ENCODE measurements at regions not wholly inside any gene's neighbourhood (a gene's known extent, or its start where the extent isn't known, plus 50 kb on each side); places are given as distances from the start of the nearest gene placed in this dataset.

- Mint-ChIP-seq H3K36me3 (no peaks in the 10 kb centered on the region), H3K27ac (no peak overlapping the region), H3K4me1 (ENCODE audit: unreplicated experiment) (no peaks in the 10 kb centered on the region), H3K9me3 (no peaks in the 10 kb centered on the region), H3K4me3 (no peak overlapping the region), H3K27me3 (no peaks in the 10 kb centered on the region)
- no peak for DNase-seq (ENCODE audit: extremely low spot score, unreplicated experiment)
- TF ChIP-seq CTCF (conservative IDR thresholded peaks at IDR 0.05), result no peak
Observed at GRCh38 chr13:99647596-99647985, 146.3 kb downstream of the TM9SF2 start.

- H3K27me3 Mint-ChIP-seq, result no peaks in the 10 kb centered on the region
- no peak overlapping the region for H3K4me3 Mint-ChIP-seq
- H3K4me1 Mint-ChIP-seq (ENCODE audit: unreplicated experiment), result no peaks in the 10 kb centered on the region
- no peaks in the 10 kb centered on the region for H3K36me3 Mint-ChIP-seq
- H3K27ac Mint-ChIP-seq, result no peak overlapping the region
- no peaks in the 10 kb centered on the region for H3K9me3 Mint-ChIP-seq
- TF ChIP-seq CTCF (conservative IDR thresholded peaks at IDR 0.05), result no peak
- DNase-seq (ENCODE audit: extremely low spot score, unreplicated experiment), result no peak
Observed at GRCh38 chr13:99646866-99647595, 145.8 kb downstream of the TM9SF2 start.

GRCh38 chr13:99642841-99643240, 141.6 kb downstream of the TM9SF2 start:
- Mint-ChIP-seq H3K27me3 (no peaks in the 10 kb centered on the region), H3K4me3 (no peak overlapping the region), H3K36me3 (no peaks in the 10 kb centered on the region), H3K27ac (no peak overlapping the region), H3K4me1 (ENCODE audit: unreplicated experiment) (peaks cover 4% of the 10 kb centered on the region), H3K9me3 (no peaks in the 10 kb centered on the region)
- no peak for DNase-seq (ENCODE audit: extremely low spot score, unreplicated experiment)
- TF ChIP-seq CTCF (conservative IDR thresholded peaks at IDR 0.05), result no peak

- H3K27ac Mint-ChIP-seq, result no peak overlapping the region
Observed at GRCh38 chr13:99642006-99642405, 140.7 kb downstream of the TM9SF2 start.

GRCh38 chr13:99640260-99640659, 139.0 kb downstream of the TM9SF2 start:
- H3K9me3 Mint-ChIP-seq, result no peaks in the 10 kb centered on the region
- H3K4me3 Mint-ChIP-seq, result no peak overlapping the region
- DNase-seq (ENCODE audit: extremely low spot score, unreplicated experiment), result no peak
- no peaks in the 10 kb centered on the region for H3K36me3 Mint-ChIP-seq
- no peaks in the 10 kb centered on the region for H3K27me3 Mint-ChIP-seq
- H3K4me1 Mint-ChIP-seq (ENCODE audit: unreplicated experiment), result peaks cover 4% of the 10 kb centered on the region
- no peak overlapping the region for H3K27ac Mint-ChIP-seq
- no peak for TF ChIP-seq CTCF (conservative IDR thresholded peaks at IDR 0.05)

More at GRCh38 chr13:99642006-99642405, 140.7 kb downstream of the TM9SF2 start:
- Mint-ChIP-seq H3K27me3 (no peaks in the 10 kb centered on the region), H3K4me1 (ENCODE audit: unreplicated experiment) (peaks cover 4% of the 10 kb centered on the region), H3K9me3 (no peaks in the 10 kb centered on the region), H3K36me3 (no peaks in the 10 kb centered on the region), H3K4me3 (no peak overlapping the region)
- TF ChIP-seq CTCF (conservative IDR thresholded peaks at IDR 0.05), result no peak
- no peak for DNase-seq (ENCODE audit: extremely low spot score, unreplicated experiment)
